ENCODE measurements at regions not wholly inside any gene's neighbourhood (a gene's known extent, or its start where the extent isn't known, plus 50 kb on each side); places are given as distances from the start of the nearest gene placed in this dataset.

- no peaks in the 10 kb centered on the region for H3K27me3 Mint-ChIP-seq (ENCODE audit: unreplicated experiment)
- H3K4me1 Mint-ChIP-seq (ENCODE audit: low read depth, unreplicated experiment) = peaks cover 10% of the 10 kb centered on the region
- no peaks in the 10 kb centered on the region for H3K36me3 Mint-ChIP-seq (ENCODE audit: insufficient read depth, unreplicated experiment)
- CTCF ChIA-PET = no interaction called here
- no TSS peak for BruUV-seq (replicated peaks)
- H3K4me3 Mint-ChIP-seq (ENCODE audit: low read depth, unreplicated experiment) = no peak overlapping the region
- no peak overlapping the region for H3K27ac Mint-ChIP-seq (ENCODE audit: unreplicated experiment)
- DNase-seq = no peak
- TF ChIP-seq CTCF (IDR thresholded peaks at IDR 0.05; ENCODE audit: unreplicated experiment) = no peak
- H3K9me3 Mint-ChIP-seq (ENCODE audit: low read depth, unreplicated experiment) = peaks cover under 1% of the 10 kb centered on the region
- intact Hi-C loops (cut with micrococcal nuclease; ENCODE audit: unreplicated experiment) = no loop called here
Observed at GRCh38 chr12:67471810-67472209, 176.7 kb upstream of the DYRK2 start.

- intact Hi-C loops (cut with micrococcal nuclease; ENCODE audit: unreplicated experiment) = no loop called here
- CTCF ChIA-PET = no interaction called here
- Mint-ChIP-seq H3K36me3 (ENCODE audit: insufficient read depth, unreplicated experiment) (no peaks in the 10 kb centered on the region), H3K4me1 (ENCODE audit: low read depth, unreplicated experiment) (peaks cover 10% of the 10 kb centered on the region), H3K4me3 (ENCODE audit: low read depth, unreplicated experiment) (no peak overlapping the region), H3K27ac (ENCODE audit: unreplicated experiment) (no peak overlapping the region), H3K27me3 (ENCODE audit: unreplicated experiment) (no peaks in the 10 kb centered on the region), H3K9me3 (ENCODE audit: low read depth, unreplicated experiment) (no peaks in the 10 kb centered on the region)
- no TSS peak for BruUV-seq (replicated peaks)
- TF ChIP-seq CTCF (IDR thresholded peaks at IDR 0.05; ENCODE audit: unreplicated experiment) = no peak
- DNase-seq = no peak
Observed at GRCh38 chr12:67472539-67472938, 176.0 kb upstream of the DYRK2 start.

GRCh38 chr12:67474934-67475620, 173.5 kb upstream of the DYRK2 start:
- no peaks in the 10 kb centered on the region for H3K9me3 Mint-ChIP-seq (ENCODE audit: low read depth, unreplicated experiment)
- intact Hi-C loops (cut with micrococcal nuclease; ENCODE audit: unreplicated experiment) = no loop called here
- H3K4me3 Mint-ChIP-seq (ENCODE audit: low read depth, unreplicated experiment) = no peak overlapping the region
- no peak overlapping the region for H3K27ac Mint-ChIP-seq (ENCODE audit: unreplicated experiment)
- no TSS peak for BruUV-seq (replicated peaks)
- DNase-seq = no peak
- CTCF ChIA-PET = interaction anchor here (0.6 kb wide), 1 partner anchor 303 kb away, joined by 3 read pairs; no protein-coding TSS in a partner anchor
- H3K27me3 Mint-ChIP-seq (ENCODE audit: unreplicated experiment) = no peaks in the 10 kb centered on the region
- no peaks in the 10 kb centered on the region for H3K36me3 Mint-ChIP-seq (ENCODE audit: insufficient read depth, unreplicated experiment)
- TF ChIP-seq CTCF (IDR thresholded peaks at IDR 0.05; ENCODE audit: unreplicated experiment) = no peak
- H3K4me1 Mint-ChIP-seq (ENCODE audit: low read depth, unreplicated experiment) = peaks cover 7% of the 10 kb centered on the region

GRCh38 chr12:67475725-67476124, 172.8 kb upstream of the DYRK2 start:
- Mint-ChIP-seq H3K4me3 (ENCODE audit: low read depth, unreplicated experiment) (no peak overlapping the region), H3K4me1 (ENCODE audit: low read depth, unreplicated experiment) (peaks cover 7% of the 10 kb centered on the region), H3K27ac (ENCODE audit: unreplicated experiment) (no peak overlapping the region), H3K9me3 (ENCODE audit: low read depth, unreplicated experiment) (no peaks in the 10 kb centered on the region), H3K36me3 (ENCODE audit: insufficient read depth, unreplicated experiment) (no peaks in the 10 kb centered on the region), H3K27me3 (ENCODE audit: unreplicated experiment) (no peaks in the 10 kb centered on the region)
- TF ChIP-seq CTCF (IDR thresholded peaks at IDR 0.05; ENCODE audit: unreplicated experiment) = no peak
- no peak for DNase-seq
- BruUV-seq (replicated peaks) = no TSS peak
- CTCF ChIA-PET = interaction anchor here (0.6 kb wide), 1 partner anchor 303 kb away, joined by 3 read pairs; no protein-coding TSS in a partner anchor
- intact Hi-C loops (cut with micrococcal nuclease; ENCODE audit: unreplicated experiment) = no loop called here
